PC-9 (cell line): ENCODE measurements at regions not wholly inside any gene's neighbourhood (a gene's known extent, or its start where the extent isn't known, plus 50 kb on each side); places are given as distances from the start of the nearest gene placed in this dataset.

Source experiments
- EZH2 ChIP-seq: fragments of 200-600 bp; sonication (generic); IDR thresholded peaks from 2 replicates; pipeline ENCODE4 v1.8.0; 2017; ENCODE audit warnings: antibody characterized with exemption, low read depth
- TF ChIP-seq, protein P1 (sequence below): fragments of 200-600 bp; sonication (generic); conservative IDR thresholded peaks from 2 replicates; pipeline ENCODE4 v1.6.1; 2017; ENCODE audit warnings: mixed run types, antibody characterized with exemption, mild to moderate bottlenecking, moderate library complexity

DNA sequence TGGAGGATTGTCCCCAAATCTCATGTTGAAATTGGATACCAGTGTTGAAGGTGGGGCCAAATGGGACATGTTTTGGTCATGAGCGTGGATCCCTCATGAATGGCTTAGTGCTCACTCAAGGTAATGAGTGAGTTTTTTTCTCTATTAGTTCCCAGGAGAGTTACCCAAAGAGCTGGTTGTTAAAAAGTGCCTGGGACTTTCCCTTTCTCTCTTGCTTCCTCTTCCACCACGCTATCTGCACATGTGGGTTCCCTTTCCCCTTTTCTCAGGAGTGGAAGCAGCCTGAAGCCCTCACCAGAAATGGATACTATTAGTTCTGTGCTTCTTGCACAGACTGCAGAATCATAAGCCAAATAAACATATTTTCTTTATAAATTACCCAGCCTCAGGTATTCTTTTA lies 465.4 kb downstream of the FSCB start:
- TF ChIP-seq, protein P1, sequence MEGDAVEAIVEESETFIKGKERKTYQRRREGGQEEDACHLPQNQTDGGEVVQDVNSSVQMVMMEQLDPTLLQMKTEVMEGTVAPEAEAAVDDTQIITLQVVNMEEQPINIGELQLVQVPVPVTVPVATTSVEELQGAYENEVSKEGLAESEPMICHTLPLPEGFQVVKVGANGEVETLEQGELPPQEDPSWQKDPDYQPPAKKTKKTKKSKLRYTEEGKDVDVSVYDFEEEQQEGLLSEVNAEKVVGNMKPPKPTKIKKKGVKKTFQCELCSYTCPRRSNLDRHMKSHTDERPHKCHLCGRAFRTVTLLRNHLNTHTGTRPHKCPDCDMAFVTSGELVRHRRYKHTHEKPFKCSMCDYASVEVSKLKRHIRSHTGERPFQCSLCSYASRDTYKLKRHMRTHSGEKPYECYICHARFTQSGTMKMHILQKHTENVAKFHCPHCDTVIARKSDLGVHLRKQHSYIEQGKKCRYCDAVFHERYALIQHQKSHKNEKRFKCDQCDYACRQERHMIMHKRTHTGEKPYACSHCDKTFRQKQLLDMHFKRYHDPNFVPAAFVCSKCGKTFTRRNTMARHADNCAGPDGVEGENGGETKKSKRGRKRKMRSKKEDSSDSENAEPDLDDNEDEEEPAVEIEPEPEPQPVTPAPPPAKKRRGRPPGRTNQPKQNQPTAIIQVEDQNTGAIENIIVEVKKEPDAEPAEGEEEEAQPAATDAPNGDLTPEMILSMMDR: no peak
- TF ChIP-seq EZH2: no peak
